ENCODE measurements at regions not wholly inside any gene's neighbourhood (a gene's known extent, or its start where the extent isn't known, plus 50 kb on each side); places are given as distances from the start of the nearest gene placed in this dataset.
"Not testable (repeated sequence)": the region's sequence is repeated elsewhere in the genome, so short reads cannot be mapped to it uniquely, and the experiment has no call there.

DNA sequence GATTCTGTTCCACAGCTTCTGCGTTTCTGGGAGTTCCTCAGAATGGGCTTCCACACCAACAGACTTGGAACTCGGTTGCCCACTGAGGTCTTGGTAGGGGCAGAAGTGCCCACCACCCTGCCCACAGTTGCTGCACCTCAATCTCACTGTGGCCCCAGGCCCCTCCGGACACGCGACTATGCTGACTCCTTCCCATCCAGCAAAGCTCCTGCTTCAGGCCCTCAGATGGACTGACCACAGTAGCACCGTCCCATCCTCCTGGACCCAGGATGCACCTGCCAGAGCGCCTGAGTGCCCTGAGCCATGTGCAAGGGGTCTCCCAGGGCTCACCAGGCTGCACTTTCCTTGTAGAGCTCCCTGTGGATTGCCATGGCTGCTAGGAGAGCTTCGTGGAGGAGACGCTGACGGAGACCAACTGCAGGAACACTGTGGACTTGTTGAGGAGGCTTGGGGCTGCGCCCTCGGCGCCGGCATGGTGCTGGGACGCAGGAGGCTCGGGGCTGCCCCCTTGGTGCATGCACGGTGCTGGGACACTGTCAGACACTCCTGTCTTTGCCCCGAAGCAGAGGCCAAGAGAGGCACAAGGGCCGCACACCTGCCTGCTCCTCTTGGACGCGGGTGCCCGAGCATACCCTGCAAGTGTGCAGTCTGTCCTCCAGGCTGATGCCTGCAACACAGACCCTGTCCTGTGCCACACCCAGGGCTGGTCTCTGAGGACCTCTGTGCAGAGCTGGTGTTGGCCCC is 201.3 kb downstream of the LIPI start:
- not testable (repeated sequence) for DNase-seq (ENCODE audit: low read depth)

DNA sequence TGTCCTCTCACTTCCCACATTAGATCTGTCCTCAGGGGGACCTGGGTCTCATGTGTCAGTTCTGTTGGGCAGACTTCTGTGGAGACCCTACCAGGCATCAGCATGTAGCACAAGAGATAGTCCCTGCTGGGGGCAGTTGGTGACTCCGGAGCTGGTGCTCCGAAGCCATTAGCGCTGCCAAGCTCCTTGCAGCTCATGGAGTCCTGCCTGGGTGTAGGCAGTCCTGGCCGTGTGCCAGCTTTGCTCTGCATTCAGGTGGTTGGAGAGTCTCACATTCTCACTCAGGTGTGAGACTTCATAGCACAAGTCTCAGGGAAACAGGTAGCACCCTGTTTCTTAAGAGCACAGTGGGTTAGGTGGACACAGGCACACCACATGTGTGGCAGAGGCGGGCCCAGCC is 202.3 kb downstream of the LIPI start:
- DNase-seq (ENCODE audit: low read depth) = not testable (repeated sequence)

DNA sequence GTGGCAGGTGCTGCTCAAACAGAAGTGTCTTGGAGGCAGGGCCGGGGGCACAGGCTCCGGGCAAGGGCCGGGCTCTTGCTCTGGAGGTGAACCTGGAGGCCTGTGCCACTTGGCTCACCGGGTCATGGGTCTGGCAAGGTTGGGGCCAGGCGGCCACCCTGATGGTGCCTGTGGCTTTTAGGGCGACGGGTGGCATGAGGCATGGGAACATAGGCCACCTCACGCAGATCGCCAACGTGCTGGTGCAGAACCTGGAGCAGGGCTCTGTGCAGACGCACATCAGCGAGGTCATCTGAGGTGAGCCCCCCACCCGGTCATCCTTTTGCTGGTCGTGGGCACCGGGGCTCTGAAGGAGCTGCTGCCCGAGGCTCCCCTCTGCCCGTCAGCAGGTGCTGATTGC is 202.7 kb downstream of the LIPI start:
- not testable (repeated sequence) for DNase-seq (ENCODE audit: low read depth)

DNA sequence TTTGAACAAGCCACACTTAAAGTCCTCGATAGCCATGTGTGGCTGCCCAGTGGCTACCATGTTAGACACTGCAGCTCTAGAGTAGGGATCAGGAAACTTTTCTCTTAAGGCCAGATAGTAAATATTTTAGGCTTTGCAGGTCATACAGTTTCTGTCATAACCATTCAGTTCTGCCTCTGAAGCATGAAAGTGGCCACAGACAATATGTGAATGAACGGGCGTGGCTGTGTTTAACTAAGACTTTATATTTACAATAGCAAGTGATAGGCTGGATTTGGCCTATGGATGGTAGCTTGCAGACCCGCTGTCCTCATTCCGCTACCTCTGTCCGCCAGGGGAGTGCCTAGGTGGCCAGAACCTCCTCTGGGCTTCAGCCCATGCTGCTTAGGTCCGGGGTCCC is 204.6 kb downstream of the LIPI start:
- not testable (repeated sequence) for DNase-seq (ENCODE audit: low read depth)

DNA sequence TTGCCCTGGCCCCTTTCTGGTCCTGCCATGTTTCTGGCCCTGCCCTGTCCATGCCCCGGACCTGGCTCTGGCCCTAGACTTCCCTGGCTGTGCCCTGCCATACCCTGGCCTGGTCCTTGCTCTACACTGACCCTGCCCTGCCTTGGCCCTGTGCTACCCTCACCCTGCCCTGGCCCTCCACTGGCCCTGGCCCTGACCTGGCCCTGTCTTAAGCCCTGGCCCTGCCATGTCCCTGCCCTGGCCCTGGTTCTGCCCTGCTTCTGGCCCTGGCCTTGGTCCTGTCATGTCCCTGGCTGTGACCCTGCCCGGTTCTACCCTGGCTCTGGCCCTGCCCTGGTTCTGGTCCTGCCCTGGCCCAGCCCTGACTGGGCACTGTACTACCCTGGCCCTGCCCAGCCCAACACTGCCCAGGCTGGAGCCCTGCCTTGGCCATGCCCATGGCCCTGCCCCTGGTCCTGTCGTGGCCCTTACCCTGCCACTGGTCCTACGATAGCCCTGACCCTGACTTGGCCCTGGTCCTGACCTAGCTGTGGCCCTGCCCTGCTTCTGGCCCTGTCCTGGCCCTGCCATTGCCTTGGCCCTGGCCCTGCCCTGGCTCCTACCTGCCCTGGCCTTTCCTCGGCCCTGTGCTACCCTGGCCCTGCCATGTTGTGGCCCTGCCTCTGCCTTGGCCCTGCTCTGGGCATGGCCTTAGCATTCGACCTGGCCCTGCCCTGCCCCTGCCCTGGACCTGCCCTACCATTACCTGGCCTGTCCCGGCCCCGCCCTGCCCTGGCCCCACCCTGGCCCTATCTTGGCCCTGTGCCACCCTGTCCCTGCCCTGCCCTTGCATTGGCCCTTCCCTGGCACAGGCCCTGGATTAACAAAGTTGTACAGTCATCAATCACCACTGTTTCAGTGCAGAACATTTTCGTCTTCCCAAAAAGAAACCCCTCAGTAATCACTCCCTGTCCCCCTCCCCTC is 223.5 kb downstream of the LIPI start:
- not testable (repeated sequence) for DNase-seq (ENCODE audit: low read depth)

DNA sequence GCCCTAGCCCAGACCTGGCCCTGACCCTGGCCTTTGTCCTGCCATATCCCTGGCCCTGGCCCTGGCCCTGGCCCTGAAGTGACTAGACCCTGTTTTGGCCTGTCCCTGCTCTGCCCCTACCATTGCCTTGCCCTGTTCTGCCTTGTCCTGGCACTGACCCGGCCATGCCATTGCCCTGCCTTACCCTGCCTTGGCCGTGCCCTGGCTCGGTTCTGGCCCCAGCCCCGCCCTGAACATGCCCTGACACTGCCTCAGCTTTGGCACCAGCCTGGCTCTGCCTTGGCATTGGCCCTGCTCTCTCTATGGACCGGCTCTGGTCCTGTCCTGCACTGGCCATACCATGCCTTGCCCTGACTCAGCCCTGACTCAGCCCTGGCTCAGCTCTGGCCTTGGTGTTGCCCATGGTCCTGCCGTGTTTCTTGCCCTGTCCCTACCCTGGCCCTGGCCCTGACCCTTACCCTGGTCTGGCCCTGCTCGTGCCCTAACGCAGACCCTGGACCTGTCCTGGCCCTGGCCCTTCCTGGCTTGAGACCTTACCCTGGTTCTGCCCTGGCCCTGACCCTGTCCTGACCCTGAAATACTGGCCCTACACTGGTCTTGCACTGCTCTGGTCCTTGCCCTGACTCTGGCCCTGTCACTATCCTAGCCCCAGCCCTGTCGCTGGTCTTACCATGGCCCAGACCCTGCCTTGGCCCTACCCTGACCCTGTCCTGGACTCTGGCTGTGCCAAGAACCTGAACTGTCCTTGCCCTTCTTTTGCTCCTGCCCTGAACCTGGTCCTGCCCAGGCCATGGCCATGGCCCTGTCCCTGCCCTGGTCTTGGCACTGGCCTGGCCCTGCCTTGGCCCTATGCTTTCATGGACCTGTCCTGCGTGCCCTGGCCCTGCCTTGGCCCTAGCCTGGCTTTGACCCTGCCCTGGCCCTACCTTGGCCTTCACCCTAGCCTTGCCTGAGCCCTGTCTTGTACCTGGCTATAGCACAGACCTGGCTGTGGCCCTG is 224.6 kb downstream of the LIPI start:
- DNase-seq (ENCODE audit: low read depth) = not testable (repeated sequence)

DNA sequence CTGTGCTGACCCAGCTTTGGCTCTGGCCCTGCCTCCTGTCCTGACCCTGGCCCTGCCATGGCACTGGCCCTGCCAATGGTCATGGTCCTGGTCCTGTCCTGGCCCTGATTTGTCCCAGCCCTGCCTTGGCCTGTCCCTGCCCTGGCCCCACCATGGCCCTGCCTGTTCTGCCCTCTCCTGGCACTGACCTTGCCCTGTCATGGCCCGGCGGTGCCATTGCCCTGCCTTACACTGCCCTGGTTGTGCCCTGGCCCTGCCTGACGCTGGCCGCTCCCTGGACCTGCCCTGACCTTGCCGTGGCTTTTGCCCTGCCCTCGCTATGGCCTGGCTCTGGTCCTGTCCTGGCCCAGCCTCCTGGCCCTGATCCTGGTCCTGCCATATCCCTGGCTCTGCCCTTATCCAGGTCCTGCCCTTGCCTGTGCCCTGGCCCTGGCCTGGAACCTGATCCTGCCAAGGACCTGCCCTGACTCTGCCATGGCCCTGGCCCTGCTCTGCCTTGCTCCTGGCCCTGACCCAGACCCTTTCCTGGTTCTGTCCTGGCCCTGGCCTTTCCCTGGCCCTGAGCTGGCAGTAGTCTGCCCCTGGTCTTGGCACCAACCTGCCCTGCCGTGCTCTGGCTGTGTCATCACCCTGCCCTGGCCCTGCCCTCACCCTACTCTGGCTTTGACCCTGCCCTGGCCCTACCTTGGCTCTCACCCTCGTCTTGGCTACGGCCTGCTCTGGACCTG is 225.5 kb downstream of the LIPI start:
- not testable (repeated sequence) for DNase-seq (ENCODE audit: low read depth)

DNA sequence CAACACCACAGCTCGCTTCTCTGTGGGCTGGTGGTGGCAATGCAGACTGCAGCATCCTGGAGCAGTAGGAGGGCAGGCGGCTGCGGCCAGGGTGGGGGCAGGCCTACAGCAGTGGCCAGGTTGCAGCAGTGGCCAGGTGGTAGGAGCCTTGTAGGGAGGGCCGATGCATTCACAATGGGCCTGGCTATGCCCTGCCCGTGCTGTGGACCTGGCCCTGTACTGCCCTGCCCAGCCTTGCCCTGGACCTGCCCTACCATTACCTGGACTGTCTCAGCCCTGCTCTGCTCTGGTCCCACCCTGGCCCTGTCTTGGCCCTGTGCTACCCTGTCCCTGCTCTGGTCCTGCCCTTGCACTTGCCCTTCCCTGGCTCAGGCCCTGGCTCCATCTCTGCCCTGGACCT is 226.0 kb downstream of the LIPI start:
- not testable (repeated sequence) for DNase-seq (ENCODE audit: low read depth)

DNA sequence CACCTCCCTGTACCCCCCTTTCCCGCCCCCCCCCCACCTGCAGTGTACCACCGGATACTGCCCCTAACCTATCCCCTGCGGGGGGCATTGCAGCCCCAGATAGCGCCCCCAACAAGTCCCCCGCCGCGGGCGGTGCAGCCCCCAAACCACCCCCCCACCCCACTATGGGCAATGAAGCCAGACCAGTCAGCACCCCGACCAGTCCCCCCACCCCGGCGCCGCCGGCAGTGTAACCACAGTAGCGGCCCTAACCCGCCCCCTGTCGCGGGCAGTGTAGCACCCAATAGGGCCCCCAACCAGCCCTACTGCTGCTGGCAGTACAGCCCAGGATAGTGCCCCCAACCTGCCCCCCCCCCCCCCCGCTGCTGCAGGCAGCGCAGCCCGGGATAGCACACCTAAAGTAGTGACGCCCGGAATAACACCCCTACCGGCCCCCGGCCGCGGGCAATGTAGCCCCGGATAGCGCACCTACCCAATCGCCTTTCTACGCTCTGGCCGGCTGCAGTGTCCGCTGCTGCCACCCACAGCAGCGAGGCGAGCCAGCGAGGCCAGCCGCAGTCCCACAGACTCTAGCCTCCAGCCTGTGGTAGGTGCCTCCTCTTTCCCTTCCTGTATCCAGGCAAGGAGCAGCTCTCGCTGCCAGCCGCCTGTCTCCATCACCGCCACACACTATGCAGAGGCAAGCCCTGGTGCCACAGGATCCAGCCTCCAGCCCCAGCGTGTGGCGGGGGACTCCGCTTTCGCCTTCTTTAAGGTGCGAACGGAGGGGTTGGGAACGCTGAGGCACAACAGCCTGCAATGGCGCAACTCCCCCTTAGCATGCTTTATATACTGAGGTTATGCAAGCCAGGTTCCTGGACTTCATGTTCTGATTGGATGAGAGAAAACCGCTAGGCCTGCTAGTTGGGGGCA is 229.3 kb downstream of the LIPI start:
- not testable (repeated sequence) for DNase-seq (ENCODE audit: low read depth)

DNA sequence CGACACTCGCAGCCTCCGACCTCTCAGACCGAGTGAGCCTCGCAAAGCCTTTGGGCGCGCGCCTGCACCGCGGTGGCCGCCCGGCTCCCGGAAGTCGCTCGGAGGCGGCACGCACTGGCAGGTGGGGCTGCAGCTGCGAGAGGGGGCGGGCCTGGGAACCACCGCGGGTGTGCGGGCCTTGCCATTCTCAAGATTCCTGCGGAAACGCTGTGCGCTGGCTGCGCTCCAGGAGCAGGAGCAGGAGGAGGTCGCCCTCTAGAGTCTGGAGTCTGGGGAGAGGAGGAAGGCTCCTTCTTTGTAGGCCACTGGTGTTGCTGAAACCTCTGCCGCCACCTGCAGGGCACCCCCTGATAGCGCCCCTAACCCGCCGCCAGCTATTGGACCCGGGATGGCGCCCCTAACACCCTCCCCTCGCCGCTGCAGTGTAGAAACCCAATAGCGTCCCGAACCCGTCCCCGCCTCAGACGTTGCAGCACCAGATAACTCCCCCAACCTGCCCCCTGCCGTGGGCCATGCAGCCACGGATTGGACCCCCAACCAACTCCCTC is 230.6 kb downstream of the LIPI start:
- not testable (repeated sequence) for DNase-seq (ENCODE audit: low read depth)

DNA sequence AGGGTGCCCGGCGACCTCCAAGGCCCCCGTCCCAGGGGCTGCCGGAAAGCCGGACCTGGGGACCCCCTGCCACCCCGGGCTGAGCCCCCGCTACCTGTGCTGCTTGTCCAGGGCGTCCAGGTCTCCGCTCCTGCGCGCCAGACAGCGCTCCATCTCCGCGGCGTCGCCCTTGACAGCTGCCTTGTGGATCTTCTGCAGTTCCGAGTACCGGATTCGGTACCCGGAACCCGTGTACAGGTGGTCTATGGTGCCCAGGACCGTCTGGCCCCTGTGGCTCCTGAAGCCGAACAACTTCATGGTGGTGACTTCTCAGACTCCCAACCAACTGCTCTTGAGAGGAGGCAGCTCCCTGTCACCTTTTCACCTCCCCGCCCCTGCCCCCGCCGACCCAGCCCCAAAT is 231.1 kb downstream of the LIPI start:
- not testable (repeated sequence) for DNase-seq (ENCODE audit: low read depth)

DNA sequence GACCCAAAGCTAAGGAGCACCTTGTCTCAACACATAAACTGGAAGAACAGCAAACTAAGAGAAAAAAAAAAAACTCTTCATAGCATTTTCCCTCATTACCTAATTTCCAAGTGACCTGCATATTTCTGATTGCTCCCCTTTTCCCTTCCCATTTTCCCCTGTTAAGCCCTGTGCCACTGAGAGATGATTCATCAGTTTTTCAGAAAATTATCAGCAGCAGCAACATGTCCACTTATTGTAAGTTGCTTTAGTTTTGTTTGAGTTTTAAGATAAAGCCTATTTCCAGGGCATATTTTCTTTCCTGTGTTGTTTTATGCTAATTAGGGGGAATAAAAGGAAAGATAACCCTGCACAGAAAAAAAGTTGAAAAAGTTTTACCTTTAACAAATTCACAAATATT is 236.2 kb downstream of the LIPI start:
- not testable (repeated sequence) for DNase-seq (ENCODE audit: low read depth)

DNA sequence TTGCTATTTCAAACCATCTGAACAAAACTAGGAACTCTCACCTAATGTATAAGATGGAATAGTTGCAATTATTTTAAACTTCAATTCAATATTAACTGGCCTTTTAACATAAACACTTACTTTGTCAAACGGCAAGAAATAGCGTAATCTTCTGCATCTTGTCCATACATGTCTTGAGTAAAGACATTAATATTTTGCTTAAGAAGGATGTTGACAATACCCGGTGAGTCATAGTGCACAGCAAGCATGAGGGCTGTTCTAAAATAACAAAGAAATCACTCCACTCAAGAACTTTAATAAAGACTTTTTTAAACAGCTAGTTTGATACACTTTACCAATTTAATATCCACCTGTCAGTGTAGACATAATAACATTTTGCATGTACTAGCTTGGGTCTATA is 240.9 kb downstream of the LIPI start:
- DNase-seq (ENCODE audit: low read depth) = not testable (repeated sequence)

DNA sequence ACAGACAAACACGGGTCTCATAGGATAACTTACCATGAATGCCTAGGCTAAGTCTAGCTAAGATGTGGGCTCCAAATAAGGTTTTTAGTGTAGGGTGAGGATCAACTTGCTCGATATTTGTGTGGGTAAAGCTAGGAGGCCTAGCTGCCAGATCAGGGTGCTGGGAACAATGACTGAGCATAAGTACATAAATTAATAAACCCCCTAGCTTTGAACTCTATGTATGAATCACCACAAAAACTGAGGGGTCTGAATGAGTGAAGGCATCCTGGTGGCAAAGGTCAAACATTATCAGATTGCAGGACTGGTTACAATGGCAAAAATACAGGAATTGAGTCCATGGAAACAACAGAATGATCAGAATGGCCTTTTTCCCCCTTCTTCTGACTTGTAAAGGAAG is 241.8 kb downstream of the LIPI start:
- DNase-seq (ENCODE audit: low read depth) = not testable (repeated sequence)

DNA sequence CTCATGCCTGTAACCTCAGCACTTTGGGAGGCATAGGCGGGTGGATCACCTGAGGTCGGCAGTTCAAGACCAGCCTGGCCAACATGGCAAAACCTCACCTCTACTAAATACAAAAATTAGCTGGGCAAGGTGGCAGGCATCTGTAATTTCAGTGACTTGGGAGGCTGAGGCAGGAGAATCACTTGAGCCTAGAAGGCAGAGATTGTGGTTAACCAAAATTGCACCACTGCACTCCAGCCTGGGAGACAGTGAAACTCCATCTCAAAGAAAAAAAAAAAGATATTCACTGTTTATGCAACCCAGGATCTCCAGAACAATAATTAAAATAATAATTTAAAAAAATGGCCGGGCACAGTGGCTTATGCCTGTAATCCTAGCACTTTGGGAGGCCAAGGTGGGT is 247.5 kb downstream of the LIPI start:
- not testable (repeated sequence) for DNase-seq (ENCODE audit: low read depth)

DNA sequence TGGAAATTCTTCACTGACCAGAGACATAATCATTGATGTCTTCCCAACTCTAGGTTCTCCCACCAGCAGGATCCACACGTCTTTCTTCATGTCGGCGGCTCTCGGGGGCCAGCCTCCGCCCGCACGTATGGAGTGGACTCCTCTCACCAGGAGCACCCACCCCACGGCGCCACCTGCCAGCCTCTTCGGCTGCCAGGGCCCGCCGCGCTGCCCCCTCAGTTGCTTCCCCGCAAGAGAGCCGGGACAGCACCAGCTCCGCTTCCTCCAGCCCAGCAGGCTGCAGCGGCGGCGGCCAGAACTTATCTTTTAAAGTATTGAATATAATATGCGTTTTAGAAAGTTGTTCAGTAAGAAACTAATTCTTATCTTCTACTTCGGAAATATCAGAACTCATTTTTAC is 273.5 kb downstream of the LIPI start:
- no peak for DNase-seq (ENCODE audit: low read depth)

DNA sequence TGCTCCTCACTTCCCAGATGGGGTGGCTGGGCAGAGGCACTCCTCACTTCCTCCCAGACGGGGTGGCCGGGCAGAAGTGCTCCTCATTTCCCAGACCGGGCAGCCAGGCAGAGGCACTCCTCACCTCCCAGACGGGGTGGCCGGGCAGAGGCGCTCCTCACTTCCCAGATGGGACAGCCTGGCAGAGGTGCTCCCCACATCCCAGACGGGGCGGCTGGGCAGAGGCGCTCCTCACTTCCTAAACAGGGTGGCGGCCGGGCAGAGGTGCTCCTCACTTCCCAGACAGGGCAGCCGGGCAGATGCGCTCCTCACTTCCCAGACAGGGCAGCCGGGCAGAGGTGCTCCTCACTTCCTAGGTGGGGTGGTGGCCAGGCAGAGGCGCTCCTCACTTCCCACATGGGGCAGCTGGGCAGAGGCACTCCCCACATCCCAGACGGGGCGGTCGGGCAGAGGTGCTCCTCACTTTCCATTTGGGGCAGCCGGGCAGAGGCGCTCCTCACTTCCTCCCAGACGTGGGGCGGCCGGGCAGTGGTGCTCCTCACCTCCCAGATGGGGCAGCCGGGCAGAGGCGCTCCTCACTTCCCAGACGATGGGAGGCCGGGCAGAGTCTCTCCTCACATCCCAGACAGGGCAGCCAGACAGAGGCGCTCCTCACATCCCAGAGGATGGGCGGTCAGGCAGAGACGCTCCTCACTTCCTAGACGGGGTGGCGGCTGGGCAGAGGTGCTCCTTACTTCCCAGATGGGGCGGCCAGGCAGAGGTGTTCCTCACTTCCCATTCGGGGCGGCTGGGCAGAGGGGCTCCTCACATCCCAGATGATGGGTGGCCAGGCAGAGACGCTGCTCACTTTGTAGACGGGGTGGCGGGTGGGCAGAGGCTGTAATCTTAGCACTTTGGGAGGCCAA is 274.5 kb downstream of the LIPI start:
- not testable (repeated sequence) for DNase-seq (ENCODE audit: low read depth)

DNA sequence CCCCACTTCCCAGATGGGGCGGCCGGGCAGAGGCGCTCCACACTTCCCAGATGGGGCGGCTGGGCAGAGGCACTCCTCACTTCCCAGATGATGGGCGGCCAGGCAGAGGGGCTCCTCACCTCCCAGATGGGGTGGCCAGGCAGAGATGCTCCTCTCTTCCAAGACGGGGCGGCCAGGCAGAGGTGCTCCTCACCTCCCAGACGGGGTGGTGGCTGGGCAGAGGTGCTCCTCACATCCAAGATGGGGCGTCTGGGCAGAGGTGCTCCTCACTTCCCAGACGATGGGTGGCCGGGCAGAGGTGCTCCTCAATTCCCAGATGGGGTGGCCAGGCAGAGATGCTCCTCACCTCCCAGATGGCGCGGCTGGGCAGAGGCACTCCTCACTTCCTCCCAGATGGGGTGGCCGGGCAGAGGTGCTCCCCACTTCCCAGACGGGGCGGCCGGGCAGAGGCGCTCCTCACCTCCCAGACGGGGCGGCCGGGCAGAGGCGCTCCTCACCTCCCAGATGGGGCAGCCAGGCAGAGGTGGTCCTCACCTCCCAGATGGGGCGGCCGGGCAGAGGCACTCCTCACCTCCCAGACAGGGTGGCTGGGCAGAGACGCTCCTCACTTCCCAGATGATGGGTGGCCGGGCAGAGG is 275.2 kb downstream of the LIPI start:
- not testable (repeated sequence) for DNase-seq (ENCODE audit: low read depth)

Data from LHCN-M2 (cell line).